Gastrocnemius medialis (tissue), 4 donors: ENCODE measurements at regions not wholly inside any gene's neighbourhood (a gene's known extent, or its start where the extent isn't known, plus 50 kb on each side); places are given as distances from the start of the nearest gene placed in this dataset.
A peak's percentile ranks its signal among the peaks of the same experiment; 100 is the strongest.

ENCODE experiments used
- ATAC-seq, 2 donors: fragments of 150-250 bp; one replicate each; pipeline ENCODE4 v1.9.1; 2016
- DNase-seq, 2 donors: peaks; one replicate each; pipeline ENCODE4 v3.0.0-alpha.2; 2019
- H3K27ac ChIP-seq, 4 donors: fragments of 200-600 bp; sonication (generic); 1 replicate in 1 of 4; 2 replicates in 3 of 4; pipeline ENCODE4 v1.5.1; 2016 to 2018; ENCODE audit warnings: mild to moderate bottlenecking in 2 of 4, moderate library complexity in 1 of 4
- H3K27me3 ChIP-seq, 3 donors: fragments of 200-600 bp; sonication (generic) in 2 of 3; 1 replicate in 1 of 3; 2 replicates in 2 of 3; pipeline versions ENCODE4 v1.5.1 to v1.6.0; 2016 to 2019; ENCODE audit warnings: mild to moderate bottlenecking in 1 of 3, moderate library complexity in 1 of 3
- H3K36me3 ChIP-seq, 2 donors: fragments of 200-600 bp; sonication (generic) in 1 of 2; one replicate each; pipeline ENCODE4 v1.5.1; 2017 to 2018
- H3K4me1 ChIP-seq, 2 donors: fragments of 200-600 bp; sonication (generic) in 1 of 2; one replicate each; pipeline ENCODE4 v1.5.1; 2016 to 2017; ENCODE audit warnings: mild to moderate bottlenecking in 2 of 2
- H3K4me3 ChIP-seq, 4 donors: fragments of 200-600 bp; sonication (generic) in 3 of 4; 1 replicate in 1 of 4; 2 replicates in 3 of 4; pipeline ENCODE4 v1.5.1; 2016 to 2019; ENCODE audit warnings: mild to moderate bottlenecking in 2 of 4
- H3K9me3 ChIP-seq, 3 donors: fragments of 200-600 bp; sonication (generic) in 2 of 3; 1 replicate in 1 of 3; 2 replicates in 2 of 3; pipeline ENCODE4 v1.5.1; 2016 to 2019
- POLR2A ChIP-seq, 2 donors: fragments of 450-650 bp; IDR thresholded peaks; one replicate each; pipeline ENCODE4 v1.6.1; 2017; ENCODE audit warnings: antibody characterized with exemption in 2 of 2, mild to moderate bottlenecking in 2 of 2, moderate library complexity in 2 of 2
- in situ Hi-C, 4 donors: fragments of 200-750 bp; cut with MboI; loops; one replicate each; pipeline versions ENCODE4 v1.15.0 to v1.8.0; 2017; ENCODE audit warnings: low sequenced_read_pairs in 4 of 4
- intact Hi-C: fragments of 100-400 bp; cut with DNase I; formaldehyde crosslinking; loops from one replicate; pipeline ENCODE4 v1.15.1; 2023; ENCODE audit warnings: low total_unique reads
- TF ChIP-seq, protein P1 (sequence below), 5 experiments: fragments of 450-650 bp in 3 of 5; fragments of 200-600 bp in 2 of 5; sonication (generic) in 2 of 5; IDR thresholded peaks in 4 of 5; conservative IDR thresholded peaks in 1 of 5; 1 replicate in 4 of 5; 2 replicates in 1 of 5; pipeline ENCODE4 v1.5.1; 2016 to 2019; ENCODE audit warnings: antibody characterized with exemption in 5 of 5, mild to moderate bottlenecking in 3 of 5, moderate library complexity in 3 of 5

DNA sequence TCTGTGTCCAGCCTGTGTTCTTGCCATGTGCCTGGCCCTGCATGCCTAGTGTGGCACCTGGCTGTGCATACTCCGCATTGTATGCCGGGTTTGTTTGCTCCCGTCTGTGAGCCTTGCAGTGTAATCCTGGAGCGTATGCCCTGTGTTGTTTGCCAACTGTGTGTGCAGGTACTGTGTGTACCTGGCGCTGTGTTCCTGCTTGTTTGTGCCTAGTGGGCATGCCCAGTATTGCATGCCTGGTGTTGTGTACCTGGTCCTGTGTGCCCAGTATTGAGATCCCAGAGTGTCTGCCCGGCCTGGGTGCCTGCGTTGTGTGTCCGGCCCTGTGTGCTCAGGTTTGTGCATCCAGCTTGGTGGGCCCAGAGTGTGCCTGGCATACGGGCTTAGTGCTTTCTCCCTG lies 54.5 kb upstream of the CHRNA7 start:
- ATAC-seq (no peak), DNase-seq (no peak)
- intact Hi-C loops, result loop anchor here (2.0 kb wide), 1 partner anchor 53 kb away; no protein-coding TSS in a partner anchor
- Histone ChIP-seq H3K4me1 (peaks cover 7 to 9% of the 10 kb centered on the region in 2 donors), H3K27me3 (peaks cover 0 to 16% (median 0%) of the 10 kb centered on the region in 3 donors), H3K9me3 (no peaks in the 10 kb centered on the region), H3K36me3 (no peaks in the 10 kb centered on the region), H3K4me3 (no peak overlapping the region), H3K27ac (no peak overlapping the region)
- in situ Hi-C loops, result no loop called here
- no peak for TF ChIP-seq POLR2A (IDR thresholded peaks at IDR 0.05)
- TF ChIP-seq, protein P1, sequence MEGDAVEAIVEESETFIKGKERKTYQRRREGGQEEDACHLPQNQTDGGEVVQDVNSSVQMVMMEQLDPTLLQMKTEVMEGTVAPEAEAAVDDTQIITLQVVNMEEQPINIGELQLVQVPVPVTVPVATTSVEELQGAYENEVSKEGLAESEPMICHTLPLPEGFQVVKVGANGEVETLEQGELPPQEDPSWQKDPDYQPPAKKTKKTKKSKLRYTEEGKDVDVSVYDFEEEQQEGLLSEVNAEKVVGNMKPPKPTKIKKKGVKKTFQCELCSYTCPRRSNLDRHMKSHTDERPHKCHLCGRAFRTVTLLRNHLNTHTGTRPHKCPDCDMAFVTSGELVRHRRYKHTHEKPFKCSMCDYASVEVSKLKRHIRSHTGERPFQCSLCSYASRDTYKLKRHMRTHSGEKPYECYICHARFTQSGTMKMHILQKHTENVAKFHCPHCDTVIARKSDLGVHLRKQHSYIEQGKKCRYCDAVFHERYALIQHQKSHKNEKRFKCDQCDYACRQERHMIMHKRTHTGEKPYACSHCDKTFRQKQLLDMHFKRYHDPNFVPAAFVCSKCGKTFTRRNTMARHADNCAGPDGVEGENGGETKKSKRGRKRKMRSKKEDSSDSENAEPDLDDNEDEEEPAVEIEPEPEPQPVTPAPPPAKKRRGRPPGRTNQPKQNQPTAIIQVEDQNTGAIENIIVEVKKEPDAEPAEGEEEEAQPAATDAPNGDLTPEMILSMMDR (IDR thresholded peaks at IDR 0.05 in 4 of 5, conservative IDR thresholded peaks at IDR 0.05 in 1 of 5), result no peak

DNA sequence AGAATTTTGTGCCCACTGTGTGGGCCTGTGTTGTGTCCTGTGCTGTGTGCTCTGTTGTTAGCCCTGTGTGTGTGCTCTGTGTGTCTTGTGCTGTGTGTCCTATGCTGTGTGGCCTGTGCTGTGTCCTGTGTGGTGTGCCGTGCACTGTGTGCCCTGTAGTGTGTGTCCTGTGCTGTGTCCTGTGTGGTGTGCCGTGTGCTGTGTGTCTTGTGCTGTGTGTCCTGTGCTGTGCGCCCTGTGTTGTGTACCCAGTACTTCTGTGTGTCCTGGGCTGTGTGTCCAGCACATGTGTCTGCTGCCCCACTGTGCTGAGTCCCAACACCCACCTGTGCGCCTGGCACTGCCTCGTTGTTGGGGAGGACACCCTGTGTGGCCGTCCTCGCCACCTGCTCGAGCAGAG lies 53.2 kb upstream of the CHRNA7 start:
- no peak overlapping the region for H3K4me3 ChIP-seq
- no peaks in the 10 kb centered on the region for H3K36me3 ChIP-seq
- TF ChIP-seq POLR2A (IDR thresholded peaks at IDR 0.05), result no peak
- TF ChIP-seq, protein P1 (IDR thresholded peaks at IDR 0.05 in 4 of 5, conservative IDR thresholded peaks at IDR 0.05 in 1 of 5), result no peak
- no peak for DNase-seq
- intact Hi-C loops, result no loop called here
- no peaks in the 10 kb centered on the region for H3K9me3 ChIP-seq
- in situ Hi-C loops, result no loop called here
- H3K27ac ChIP-seq, result no peak overlapping the region
- peaks cover 0 to 16% (median 0%) of the 10 kb centered on the region in 3 donors for H3K27me3 ChIP-seq
- ATAC-seq, result no peak
- H3K4me1 ChIP-seq, result peaks cover 7 to 9% of the 10 kb centered on the region in 2 donors

DNA sequence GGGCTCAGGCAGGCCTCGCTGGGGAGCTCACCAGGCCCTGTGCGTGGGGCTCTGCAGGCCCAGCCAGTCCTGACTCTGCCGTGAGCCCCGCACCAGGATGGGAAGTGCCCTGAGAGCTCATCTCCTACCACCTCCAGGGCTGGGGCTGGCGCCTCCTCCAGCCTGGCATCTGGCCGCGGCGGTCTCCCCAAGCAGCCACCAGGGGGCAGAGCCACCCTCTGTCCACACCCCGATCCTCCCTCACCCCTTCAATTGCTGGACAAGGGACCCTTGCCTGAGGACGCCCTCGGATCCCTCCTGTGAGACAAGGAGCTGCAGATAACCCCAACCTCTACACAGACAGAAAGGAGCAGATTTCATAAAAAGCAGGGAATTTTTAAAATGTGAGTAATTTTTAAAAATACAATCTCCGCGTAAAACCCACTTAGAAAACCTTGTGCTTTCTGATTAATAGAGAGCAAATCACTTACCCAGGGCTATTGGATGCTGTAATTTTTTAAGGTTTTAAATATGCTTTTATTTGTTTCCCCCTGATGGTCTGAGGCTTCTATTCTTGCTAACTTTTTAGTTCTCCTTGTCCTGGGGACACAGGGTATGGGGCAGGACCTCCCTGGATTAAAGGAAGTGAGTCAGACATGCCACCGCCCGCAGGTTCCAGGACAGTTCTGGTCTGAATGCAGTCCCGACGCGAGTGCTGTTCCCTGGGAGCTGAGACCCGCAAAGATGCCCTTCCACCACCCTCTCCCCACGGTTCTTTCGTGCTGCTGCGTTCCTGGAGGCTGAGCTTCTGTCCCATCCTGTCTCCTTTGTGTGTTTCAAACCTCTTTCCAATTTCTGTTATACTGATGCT lies 52.3 kb upstream of the CHRNA7 start:
- ATAC-seq (no peak), DNase-seq (no peak)
- TF ChIP-seq POLR2A (IDR thresholded peaks at IDR 0.05), result no peak
- TF ChIP-seq, protein P1 (IDR thresholded peaks at IDR 0.05 in 4 of 5, conservative IDR thresholded peaks at IDR 0.05 in 1 of 5), result peak; percentile 28 to 72 (median 69)
- no peaks in the 10 kb centered on the region for H3K9me3 ChIP-seq
- H3K36me3 ChIP-seq, result no peaks in the 10 kb centered on the region
- peaks cover 7 to 9% of the 10 kb centered on the region in 2 donors for H3K4me1 ChIP-seq
- H3K27ac ChIP-seq, result no peak overlapping the region
- intact Hi-C loops, result no loop called here
- in situ Hi-C loops, result no loop called here
- no peak overlapping the region for H3K4me3 ChIP-seq
- H3K27me3 ChIP-seq, result peaks cover 0 to 16% (median 0%) of the 10 kb centered on the region in 3 donors
